ENCODE measurements at regions not wholly inside any gene's neighbourhood (a gene's known extent, or its start where the extent isn't known, plus 50 kb on each side); places are given as distances from the start of the nearest gene placed in this dataset.

DNA sequence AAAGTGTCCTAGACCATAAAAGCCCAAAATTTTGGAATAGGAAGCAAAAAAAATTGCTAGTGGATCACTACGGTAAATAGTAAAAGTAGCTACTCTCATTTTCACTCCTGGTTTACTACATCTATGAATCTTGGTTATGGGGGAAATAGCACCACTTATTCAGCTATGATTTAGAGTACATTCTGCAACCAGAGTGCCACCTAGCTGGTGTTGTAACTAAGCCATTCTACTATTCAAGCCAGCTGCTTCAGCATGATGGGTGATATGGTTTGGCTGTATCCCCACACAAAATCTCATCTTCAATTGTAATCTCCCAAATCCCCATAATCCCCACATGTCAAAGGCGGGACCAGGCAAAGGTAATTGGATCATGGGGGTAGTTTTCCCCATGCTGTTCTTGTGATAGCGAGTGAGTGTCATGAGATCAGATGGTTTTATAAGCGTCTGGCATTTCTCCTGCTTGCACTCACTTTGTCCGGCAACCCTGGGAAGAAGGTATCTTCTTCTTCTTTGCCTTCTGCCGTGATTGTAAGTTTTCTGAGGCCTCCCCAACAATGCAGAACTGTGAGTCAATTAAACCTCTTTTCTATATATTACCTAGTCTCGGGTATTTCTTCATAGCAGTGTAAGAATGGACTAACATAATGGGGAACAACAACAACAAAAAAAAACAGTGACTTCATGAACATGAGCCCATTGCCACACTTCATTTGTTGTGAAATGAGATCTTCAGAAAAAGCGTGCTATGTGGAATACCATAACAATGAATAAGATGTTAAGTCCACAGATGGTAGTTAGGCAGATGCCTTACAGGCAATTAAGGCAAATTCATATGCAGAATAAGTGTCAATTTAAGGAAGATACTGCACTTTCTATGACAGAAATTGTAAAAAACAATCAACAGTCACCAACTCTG, 280.1 kb downstream of the PABPC4L start:
- TF ChIP-seq, protein P1, sequence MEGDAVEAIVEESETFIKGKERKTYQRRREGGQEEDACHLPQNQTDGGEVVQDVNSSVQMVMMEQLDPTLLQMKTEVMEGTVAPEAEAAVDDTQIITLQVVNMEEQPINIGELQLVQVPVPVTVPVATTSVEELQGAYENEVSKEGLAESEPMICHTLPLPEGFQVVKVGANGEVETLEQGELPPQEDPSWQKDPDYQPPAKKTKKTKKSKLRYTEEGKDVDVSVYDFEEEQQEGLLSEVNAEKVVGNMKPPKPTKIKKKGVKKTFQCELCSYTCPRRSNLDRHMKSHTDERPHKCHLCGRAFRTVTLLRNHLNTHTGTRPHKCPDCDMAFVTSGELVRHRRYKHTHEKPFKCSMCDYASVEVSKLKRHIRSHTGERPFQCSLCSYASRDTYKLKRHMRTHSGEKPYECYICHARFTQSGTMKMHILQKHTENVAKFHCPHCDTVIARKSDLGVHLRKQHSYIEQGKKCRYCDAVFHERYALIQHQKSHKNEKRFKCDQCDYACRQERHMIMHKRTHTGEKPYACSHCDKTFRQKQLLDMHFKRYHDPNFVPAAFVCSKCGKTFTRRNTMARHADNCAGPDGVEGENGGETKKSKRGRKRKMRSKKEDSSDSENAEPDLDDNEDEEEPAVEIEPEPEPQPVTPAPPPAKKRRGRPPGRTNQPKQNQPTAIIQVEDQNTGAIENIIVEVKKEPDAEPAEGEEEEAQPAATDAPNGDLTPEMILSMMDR (IDR thresholded peaks at IDR 0.05): peak; percentile 11; the same call in 1 of the 2 replicates

DNA sequence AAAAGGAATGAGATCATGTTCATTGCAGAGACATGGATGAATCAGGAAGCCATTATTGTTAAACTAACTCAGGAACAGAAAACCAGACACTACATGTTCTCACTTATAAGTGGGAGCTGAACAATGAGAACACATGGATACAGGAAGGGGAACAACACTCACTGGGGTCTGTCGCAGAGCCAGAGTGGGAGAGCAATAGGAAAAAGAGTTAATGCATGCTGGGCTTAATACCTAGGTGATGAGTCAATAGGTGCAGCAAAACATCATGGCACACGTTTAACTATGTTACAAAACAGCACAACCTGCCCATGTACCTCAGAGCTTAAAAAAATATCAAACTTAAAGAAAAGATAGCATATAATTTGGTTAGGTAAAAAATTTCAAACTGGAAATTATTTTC, 281.4 kb downstream of the PABPC4L start:
- TF ChIP-seq, protein P1 (IDR thresholded peaks at IDR 0.05): no peak

DNA sequence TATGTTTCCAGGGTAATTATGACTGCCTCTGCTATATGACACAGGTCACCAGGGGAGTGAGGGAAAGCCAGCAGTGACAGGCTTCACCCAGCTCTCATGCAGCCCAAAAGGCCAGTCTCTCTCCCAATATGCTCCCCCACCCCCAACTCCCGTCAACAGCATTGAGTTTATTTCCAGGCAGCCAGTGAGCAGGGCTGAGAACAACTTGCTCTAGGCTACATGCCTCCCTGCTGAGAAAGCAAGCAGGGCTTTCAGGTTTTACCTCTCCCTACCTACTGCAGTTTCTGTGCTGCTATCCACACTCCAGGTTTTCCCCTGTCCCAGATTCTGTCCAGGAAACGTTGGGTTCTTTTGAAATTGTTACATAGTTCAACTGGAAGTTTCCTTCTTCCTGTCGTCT, 291.4 kb downstream of the PABPC4L start:
- TF ChIP-seq, protein P1 (IDR thresholded peaks at IDR 0.05): no peak

DNA sequence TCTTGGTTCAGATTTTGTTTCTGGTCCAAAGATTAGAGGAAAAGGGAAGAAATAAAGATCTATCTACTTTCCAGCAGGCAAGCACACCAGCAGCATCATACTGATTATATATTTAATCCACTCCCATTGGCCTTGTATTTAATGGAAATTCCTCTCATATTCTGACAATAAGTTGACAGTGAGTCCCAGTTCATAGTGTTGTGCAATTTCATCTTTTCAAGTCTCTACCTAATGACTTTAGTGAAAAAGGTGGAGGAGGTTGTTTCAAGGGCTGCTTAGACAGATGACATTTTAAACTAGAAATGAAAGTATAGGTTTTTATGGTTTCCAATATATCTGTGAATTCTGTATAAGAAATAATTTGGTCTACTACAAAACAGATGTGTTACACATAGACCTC, 298.6 kb downstream of the PABPC4L start:
- TF ChIP-seq, protein P1 (IDR thresholded peaks at IDR 0.05): no peak

DNA sequence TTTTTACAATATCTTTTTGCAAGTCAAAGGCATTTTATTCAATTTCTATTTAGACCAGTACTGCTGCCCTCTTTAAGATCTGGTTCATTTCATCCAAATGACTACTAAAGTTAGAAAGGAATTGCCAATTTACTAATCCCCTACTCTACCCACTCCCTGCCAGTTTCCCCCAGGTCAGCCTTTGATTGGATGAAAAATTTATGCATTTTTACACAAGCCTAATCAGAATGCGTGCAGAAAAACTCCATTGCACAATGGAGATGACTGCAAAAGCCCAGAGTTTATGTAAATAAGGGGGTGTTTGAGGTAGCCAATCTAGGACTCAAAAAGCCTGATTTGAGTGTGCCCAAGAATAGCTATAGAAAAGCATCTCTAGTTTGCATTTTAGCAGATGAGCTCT, 310.6 kb downstream of the PABPC4L start:
- TF ChIP-seq, protein P1 (IDR thresholded peaks at IDR 0.05): no peak

DNA sequence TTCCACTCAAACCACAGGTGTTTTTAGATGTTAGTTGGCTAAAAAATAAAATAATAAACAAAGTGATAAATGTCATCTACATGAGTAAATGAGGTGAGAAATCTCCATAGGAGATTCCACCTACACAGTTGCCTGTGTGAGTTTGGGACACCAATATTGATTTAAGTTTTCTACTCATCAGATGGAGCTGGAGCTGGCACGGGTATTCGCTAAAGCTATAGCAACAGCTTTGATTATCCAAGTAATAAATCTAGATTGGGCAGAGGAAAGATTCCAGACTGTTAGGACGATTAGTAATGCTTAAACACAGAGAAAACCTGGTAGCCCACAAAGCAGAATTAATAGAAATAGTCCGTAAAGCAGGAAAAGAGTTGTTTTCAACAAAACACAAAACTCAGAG, 313.9 kb downstream of the PABPC4L start:
- TF ChIP-seq, protein P1 (IDR thresholded peaks at IDR 0.05): no peak

DNA sequence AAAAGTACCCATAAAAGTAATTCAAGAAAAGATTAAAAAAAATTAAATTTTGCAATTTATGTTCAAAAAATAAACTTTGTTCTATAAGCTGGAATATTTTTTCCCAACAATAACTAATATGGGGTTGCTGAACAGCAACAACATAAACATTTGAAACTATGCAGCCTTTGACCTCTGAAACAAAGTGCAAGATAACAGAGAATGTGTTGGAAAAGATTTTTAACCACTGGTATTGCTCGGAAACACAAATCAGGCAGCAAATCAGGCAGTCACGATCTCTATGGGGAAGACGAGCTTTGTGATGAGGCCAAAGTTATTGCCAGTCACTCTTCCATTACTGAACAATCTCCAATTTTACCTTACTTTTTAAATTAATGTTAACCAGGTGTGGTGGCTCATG, 332.1 kb downstream of the PABPC4L start:
- TF ChIP-seq, protein P1 (IDR thresholded peaks at IDR 0.05): no peak
